ENCODE measurements at regions not wholly inside any gene's neighbourhood (a gene's known extent, or its start where the extent isn't known, plus 50 kb on each side); places are given as distances from the start of the nearest gene placed in this dataset.

DNA sequence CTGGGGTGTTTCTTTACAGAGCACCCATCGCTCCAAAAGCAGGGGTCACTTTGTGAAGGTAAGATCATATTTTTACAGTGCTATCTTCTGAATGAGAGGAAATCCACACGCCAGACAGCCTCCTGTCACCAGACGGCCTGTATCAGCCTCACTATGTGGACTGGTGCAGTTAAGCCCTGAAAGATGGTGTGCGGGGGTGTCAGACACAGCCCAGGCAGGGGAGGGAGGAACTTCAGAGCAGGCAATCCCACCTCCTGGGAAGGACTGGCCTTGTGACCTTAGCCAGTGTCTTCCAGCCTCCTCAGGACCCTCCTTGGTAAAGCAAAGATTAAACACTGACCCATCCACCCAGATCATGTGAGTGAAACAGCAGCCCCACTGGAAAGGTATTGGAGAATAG, 249.4 kb upstream of the CTAGE1 start:
- POLR2A ChIA-PET, result no interaction called here
- no peak for DNase-seq (ENCODE audit: low read depth, low spot score)
- Histone ChIP-seq H3K4me3 (ENCODE audit: low read depth, low read length) (no peak overlapping the region), H3K9me3 (ENCODE audit: control insufficient read depth, insufficient read depth, low read length) (no peaks in the 10 kb centered on the region), H3K27ac (ENCODE audit: low read depth, low read length) (peak overlapping the region; percentile 81), H3K27me3 (ENCODE audit: control insufficient read depth, insufficient read depth, low read length) (no peaks in the 10 kb centered on the region)
- CTCF ChIA-PET, result no interaction called here
- TF ChIP-seq, protein P1, sequence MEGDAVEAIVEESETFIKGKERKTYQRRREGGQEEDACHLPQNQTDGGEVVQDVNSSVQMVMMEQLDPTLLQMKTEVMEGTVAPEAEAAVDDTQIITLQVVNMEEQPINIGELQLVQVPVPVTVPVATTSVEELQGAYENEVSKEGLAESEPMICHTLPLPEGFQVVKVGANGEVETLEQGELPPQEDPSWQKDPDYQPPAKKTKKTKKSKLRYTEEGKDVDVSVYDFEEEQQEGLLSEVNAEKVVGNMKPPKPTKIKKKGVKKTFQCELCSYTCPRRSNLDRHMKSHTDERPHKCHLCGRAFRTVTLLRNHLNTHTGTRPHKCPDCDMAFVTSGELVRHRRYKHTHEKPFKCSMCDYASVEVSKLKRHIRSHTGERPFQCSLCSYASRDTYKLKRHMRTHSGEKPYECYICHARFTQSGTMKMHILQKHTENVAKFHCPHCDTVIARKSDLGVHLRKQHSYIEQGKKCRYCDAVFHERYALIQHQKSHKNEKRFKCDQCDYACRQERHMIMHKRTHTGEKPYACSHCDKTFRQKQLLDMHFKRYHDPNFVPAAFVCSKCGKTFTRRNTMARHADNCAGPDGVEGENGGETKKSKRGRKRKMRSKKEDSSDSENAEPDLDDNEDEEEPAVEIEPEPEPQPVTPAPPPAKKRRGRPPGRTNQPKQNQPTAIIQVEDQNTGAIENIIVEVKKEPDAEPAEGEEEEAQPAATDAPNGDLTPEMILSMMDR (IDR thresholded peaks at IDR 0.05; ENCODE audit: low read depth, low read length), result no peak

DNA sequence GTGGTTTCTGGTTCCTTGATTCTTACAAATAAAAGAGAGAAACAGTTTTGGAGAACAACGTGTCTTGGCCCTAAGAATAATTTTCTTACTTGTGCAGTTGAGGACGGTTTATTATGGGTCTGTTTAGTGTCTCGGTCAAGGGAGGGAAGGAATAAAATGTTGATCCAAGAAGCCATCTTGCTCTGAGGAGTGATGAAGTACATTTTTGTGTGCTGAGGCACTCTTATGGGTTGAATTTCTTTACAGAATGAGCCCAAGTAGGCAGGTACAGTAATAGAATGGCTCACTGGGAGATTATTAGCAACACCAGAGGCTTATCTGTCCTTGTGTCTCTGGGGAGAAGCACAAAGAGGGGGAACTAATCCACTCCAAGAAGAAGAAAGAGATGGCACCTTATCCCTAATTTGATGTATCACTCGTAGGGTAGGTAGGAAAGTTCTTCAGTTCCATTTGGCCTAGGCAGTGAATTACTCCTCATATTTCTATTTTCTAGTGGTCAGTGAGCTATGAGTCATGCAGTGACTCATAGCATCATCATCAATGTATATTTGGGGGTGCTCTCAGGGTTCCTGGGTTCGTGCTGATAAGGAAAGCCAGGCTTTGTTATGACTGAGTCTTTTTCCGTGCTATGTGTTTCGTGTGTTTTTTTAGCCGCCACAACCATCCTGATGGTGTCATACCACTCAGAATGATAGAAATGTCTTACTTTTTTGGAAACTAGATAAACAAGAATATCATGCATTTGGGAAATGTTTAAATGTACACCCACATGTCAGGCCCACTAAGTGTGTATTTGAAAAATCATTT, 250.1 kb upstream of the CTAGE1 start:
- peak; percentile 83 for DNase-seq (ENCODE audit: low read depth, low spot score)
- peak overlapping the region; percentile 81 for H3K27ac ChIP-seq (ENCODE audit: low read depth, low read length)
- POLR2A ChIA-PET, result no interaction called here

DNA sequence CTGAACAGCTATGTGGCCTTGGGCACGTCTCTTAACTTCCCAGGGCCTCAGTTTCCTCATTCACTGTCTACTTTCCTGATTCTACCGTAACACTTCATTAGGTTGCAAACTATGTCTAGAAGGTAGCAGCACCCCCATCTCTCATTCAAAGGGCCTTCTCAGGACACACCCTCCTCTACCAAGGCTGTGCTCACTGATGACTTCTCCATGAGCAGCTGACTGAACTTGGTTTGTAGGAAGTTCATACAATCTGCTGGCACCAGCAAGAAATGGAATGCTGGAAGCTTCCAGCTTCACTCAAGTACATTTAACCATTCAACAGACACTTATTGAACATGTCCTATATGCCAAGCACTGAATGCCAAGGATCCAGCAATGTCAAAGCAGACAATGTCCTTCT, 250.8 kb upstream of the CTAGE1 start:
- ChIA-PET POLR2A (no interaction called here), CTCF (no interaction called here)
- Histone ChIP-seq H3K4me3 (ENCODE audit: low read depth, low read length) (no peak overlapping the region), H3K27ac (ENCODE audit: low read depth, low read length) (peak overlapping the region; percentile 40), H3K9me3 (ENCODE audit: control insufficient read depth, insufficient read depth, low read length) (no peaks in the 10 kb centered on the region), H3K27me3 (ENCODE audit: control insufficient read depth, insufficient read depth, low read length) (no peaks in the 10 kb centered on the region)
- TF ChIP-seq, protein P1 (IDR thresholded peaks at IDR 0.05; ENCODE audit: low read depth, low read length), result no peak
- DNase-seq (ENCODE audit: low read depth, low spot score), result no peak

More for the DNA sequence above, 250.1 kb upstream of the CTAGE1 start:
- TF ChIP-seq, protein P1 (IDR thresholded peaks at IDR 0.05; ENCODE audit: low read depth, low read length), result no peak
- Histone ChIP-seq H3K27me3 (ENCODE audit: control insufficient read depth, insufficient read depth, low read length) (no peaks in the 10 kb centered on the region), H3K9me3 (ENCODE audit: control insufficient read depth, insufficient read depth, low read length) (no peaks in the 10 kb centered on the region), H3K4me3 (ENCODE audit: low read depth, low read length) (no peak overlapping the region)
- CTCF ChIA-PET, result no interaction called here

DNA sequence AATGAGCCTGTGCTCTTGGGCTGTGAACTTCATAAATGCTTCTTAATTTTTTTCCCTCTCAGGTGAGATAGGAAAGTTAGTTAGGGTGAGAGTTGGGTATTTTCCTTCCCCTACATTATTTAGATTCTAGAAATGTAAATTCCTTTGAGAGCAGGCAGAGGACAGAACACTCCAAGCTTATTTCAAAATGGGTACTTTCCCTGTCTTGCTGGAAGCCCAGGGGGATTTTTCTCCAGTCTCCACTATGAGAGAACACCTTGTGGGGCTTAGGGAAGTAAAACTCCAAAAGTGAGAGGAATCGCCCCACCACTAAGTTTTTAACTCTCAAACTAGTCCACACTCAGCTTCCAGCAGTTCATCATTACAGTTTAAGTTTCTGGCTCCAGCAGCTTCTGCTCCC, 253.2 kb upstream of the CTAGE1 start:
- ChIA-PET POLR2A (no interaction called here), CTCF (no interaction called here)
- H3K27me3 ChIP-seq (ENCODE audit: control insufficient read depth, insufficient read depth, low read length), result no peaks in the 10 kb centered on the region
- DNase-seq (ENCODE audit: low read depth, low spot score), result no peak
- TF ChIP-seq, protein P1 (IDR thresholded peaks at IDR 0.05; ENCODE audit: low read depth, low read length), result no peak
- peaks cover 4% of the 10 kb centered on the region; the same call in 1 of the 2 replicates for H3K9me3 ChIP-seq (ENCODE audit: control insufficient read depth, insufficient read depth, low read length)
- no peak overlapping the region for H3K27ac ChIP-seq (ENCODE audit: low read depth, low read length)
- no peak overlapping the region for H3K4me3 ChIP-seq (ENCODE audit: low read depth, low read length)

DNA sequence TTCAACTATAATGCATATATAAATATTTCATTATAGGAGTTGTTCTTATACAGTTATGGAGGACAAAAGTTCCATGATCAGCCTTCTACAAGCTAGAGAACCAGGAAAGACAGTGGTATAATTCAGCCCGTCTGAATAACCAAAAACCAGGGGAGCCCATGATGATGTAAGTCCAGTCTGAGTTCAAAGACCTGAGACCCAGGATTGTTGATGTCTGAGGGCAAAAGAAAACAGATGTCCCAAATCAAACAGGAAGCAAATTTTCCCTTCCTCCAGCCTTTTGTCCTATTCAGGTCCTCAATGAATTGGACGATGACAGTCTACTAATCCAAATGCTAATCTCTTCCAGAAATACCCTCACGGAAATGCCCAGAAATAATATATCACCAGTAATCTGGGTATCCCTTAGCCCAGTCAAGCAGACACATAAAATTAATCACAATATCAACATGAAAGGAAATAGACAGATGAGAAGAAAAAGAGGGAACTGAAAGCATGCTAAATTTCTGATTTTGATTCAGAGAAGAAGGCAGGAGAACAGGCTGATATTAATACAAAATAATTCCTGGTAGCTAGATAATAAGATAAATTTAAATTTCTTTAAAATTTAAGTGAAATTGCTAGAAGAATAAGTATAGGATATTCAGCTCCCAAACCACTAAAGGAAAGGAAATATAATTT, 255.6 kb upstream of the CTAGE1 start:
- ChIA-PET CTCF (no interaction called here), POLR2A (interaction anchor here (0.6 kb wide), 1 partner anchor 19 kb away, joined by 3 read pairs; no protein-coding TSS in a partner anchor)
- DNase-seq (ENCODE audit: low read depth, low spot score), result no peak

More for the DNA sequence above, 255.6 kb upstream of the CTAGE1 start:
- TF ChIP-seq, protein P1 (IDR thresholded peaks at IDR 0.05; ENCODE audit: low read depth, low read length), result no peak
- H3K27me3 ChIP-seq (ENCODE audit: control insufficient read depth, insufficient read depth, low read length), result no peaks in the 10 kb centered on the region
- H3K9me3 ChIP-seq (ENCODE audit: control insufficient read depth, insufficient read depth, low read length), result peaks cover 4% of the 10 kb centered on the region; the same call in 1 of the 2 replicates
- no peak overlapping the region for H3K4me3 ChIP-seq (ENCODE audit: low read depth, low read length)
- no peak overlapping the region for H3K27ac ChIP-seq (ENCODE audit: low read depth, low read length)

All from AG04450 (cell line).